NCI-H1417 treated with DMSO at 0.1 percent for 48 hours (cell line): ENCODE measurements at regions not wholly inside any gene's neighbourhood (a gene's known extent, or its start where the extent isn't known, plus 50 kb on each side); places are given as distances from the start of the nearest gene placed in this dataset.
"Not testable (repeated sequence)": the region's sequence is repeated elsewhere in the genome, so short reads cannot be mapped to it uniquely, and the experiment has no call there.

Experiments used
- DNase-seq: peaks from one replicate; lab custom pipeline; 2025; lab: John Stamatoyannopoulos, UW

DNA sequence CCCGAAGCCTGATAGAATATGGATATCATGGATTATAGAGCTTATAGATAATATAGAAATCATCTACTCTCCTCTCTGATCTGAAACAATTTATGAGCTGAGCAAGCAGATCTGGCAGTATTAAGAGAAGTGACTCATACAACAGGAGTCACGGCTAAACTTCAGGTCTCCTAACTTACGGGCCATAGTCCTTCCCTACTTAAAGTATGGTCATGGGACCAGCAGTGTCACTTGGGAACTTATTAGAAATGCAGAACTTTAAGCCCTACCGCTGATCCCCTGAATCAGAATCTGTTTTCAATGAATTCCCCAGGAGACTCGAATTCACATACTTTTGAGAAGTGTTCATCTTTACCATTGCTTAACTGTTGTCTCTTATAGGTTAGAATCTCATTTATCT is 195.7 kb upstream of the FANCL start:
- DNase-seq: no peak

GRCh38 chr2:58435246-58435645 is 194.1 kb upstream of the FANCL start:
- DNase-seq: no peak

DNA sequence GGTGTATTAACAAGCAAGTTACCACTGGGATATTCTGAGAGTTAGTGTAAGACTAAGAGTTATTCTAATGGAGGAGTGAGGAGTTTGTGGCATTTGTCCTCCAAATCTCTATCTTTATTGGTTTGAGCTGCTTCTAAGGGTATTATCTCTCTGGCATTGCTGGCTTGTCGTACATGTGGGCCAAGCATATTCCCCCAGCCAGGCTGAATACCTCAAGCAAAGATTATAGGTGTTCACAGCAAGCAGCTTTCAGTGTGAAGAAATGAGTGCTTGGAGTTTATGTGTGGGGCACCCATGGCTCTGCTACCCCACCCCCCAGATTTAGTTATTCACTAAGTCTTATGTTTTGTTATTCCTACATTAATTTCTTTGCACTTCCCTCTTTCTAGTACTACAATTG is 193.6 kb upstream of the FANCL start:
- no peak for DNase-seq

DNA sequence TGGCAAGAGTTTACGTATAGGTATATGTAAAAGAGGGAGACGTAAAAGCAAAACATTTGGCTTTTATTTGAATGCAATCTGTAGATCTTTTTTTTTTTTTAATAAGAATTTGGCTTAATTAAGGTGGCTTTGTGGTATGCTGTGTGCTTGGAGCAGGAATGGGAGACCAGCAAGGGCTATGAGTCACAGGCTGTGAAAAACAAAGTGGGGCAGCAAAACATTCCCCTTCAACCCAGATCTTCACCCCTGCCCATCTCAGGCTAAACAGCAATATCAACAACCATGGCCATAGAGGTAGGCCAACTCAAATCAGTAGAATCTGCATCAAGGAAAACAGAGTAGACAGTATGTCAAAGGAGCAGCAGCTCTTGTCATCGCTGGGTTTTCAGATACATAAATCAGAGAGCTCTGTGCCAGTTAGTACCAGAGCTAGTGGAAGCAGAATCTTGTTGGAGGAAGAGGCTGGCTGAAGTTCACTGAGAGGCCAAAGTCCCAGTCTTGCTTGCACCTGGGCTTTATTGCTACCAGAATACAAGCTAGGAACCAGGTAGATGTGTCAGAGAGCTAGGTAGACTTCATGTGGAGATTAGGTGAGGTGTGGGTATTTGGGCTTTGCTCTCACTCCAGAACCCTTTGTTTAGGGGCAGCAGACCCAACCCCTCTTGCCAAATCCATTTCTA is 191.5 kb upstream of the FANCL start:
- DNase-seq: no peak

- no peak for DNase-seq
These were observed 188.1 kb upstream of the FANCL start for GRCh38 chr2:58429014-58429875.

DNA sequence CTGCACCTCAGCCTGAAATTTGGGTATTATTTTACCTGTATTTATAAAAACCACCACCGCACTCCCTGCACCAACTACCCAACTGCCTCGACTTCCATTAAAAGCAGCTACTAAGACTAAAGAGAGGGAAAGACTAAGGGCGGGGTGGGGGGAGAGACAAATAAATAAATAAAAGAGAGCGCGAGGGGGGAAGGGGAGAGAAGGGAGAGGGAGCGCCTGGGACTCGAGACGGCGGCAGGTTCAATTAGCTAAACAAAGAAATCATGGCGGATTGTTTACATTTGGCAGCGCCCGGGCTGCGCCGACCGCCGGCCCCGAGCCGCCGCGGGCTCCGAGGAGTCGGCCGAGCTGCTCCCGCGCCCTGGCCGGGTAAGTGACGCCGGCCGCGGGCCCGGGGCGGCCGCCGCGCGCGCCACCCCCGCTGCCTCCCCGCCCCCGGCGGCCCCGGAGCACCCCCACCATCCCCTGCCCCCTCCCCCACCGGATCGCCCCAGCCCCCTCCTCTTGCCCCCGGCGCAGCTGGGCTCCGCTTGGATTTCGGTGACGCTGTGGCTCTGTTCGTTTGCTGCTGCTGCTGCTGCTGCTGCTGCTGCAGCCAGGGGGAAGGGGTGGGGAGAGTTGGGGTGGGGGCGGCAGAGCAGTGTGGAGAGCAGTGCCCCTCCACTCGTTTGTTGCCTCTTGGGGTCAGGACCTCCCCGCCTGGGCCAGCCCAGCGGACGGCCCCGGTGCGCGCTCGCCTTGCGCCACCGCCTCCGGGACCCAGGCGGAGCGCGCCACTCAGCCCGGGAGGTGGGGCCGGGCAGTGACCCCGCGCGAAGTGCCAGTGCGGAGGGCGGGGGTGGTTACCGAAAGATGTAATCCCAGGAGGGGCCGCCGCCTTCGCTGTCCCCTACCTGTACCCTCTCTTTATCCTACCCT is 187.2 kb upstream of the FANCL start:
- DNase-seq: peak; percentile 40

GRCh38 chr2:58427572-58428095 is 186.5 kb upstream of the FANCL start:
- no peak for DNase-seq

DNA sequence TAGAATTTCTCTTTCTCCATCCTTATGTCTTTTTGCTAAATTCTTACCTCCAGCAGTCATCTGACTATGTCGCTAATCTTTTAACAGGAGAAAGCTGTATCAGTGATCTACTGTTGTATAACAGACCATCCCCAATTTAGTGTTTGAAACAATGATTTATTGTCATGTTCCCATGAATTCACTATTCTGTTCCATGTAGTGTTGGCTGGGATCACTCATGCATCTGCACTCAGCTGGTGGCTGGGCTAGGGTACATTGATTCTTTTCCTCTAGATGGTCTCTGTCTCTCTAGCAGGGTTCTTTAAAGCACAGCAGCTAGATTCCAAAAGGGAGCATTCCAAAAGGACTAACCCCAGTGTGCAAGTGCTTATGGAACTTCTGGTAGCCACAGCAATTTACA is 184.2 kb upstream of the FANCL start:
- no peak for DNase-seq

GRCh38 chr2:58419983-58420382 is 178.9 kb upstream of the FANCL start:
- no peak for DNase-seq

- no peak for DNase-seq
These were observed 175.6 kb upstream of the FANCL start for GRCh38 chr2:58416696-58417095.

- DNase-seq: no peak
These were observed 173.4 kb upstream of the FANCL start for GRCh38 chr2:58414506-58414905.

- no peak for DNase-seq
These were observed 169.4 kb upstream of the FANCL start for GRCh38 chr2:58410549-58410948.

- DNase-seq: no peak
These were observed 166.4 kb upstream of the FANCL start for GRCh38 chr2:58407487-58407886.

- no peak for DNase-seq
These were observed 164.2 kb upstream of the FANCL start for GRCh38 chr2:58405341-58405740.

DNA sequence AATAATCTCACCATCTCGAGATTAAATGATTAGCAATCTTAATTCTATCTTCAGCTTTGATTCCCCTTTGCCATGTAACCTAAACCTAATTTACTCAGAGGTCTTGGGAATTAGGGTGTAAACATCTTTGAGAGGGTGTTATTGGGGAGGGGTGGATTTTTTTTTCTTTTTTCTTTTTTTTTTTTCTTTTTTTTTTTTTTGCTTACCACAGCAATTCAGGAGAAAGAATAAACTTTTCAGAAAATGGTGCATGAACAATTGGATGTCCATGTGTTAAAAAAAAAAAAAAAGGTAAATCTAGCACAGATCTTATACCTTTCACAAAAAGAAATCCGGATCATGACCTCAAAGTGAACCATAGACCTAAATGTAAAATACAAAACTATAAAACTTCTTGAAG is 160.8 kb upstream of the FANCL start:
- no peak for DNase-seq

DNA sequence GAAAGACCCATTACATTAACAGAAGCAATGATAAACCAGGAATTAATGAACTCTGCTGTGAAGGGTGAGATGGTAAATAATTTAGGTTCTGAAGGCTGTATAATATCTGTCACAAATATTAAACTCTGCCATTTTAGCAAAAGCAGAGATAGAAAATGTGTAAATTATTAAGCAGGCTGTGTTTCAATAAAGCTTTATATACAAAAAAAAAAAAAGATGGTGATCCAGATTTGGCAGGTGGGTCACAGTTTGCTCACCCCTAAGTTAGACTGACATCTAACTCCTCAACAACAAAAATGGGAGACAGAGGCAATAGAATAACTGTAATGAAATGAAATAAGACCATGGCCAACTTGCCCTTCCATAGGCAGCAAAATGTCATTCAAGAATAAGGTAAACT is 157.3 kb upstream of the FANCL start:
- DNase-seq: no peak

DNA sequence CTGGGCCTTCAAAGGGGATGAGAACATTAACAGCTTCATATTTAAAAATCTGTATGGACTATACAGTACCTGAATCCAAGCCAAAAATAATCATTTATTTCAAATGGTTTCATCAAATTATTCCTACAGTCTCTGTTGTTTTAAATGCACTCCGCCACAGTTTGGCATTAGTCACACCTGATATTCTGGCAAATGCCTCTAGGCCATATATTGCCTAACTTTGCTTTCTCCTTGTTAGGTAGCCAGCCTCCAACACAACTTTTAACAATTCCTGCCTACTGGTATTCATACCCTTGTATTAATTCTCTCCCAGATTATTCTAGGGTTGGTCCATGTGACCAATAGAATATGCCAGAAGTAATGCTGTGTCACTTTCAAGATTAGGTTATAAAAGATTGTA is 146.6 kb upstream of the FANCL start:
- no peak for DNase-seq

DNA sequence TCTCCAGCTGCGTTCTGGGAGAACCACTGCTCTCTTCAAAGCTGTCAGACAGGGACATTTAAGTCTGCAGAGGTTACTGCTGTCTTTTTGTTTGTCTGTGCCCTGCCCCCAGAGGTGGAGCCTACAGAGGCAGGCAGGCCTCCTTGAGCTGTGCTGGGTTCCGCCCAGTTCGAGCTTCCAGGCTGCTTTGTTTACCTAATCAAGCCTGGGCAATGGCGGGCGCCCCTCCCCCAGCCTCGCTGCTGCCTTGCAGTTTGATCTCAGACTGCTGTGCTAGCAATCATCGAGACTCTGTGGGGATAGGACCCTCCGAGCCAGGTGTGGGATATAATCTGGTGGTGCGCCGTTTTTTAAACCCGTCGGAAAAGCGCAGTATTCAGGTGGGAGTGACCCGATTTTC is 145.8 kb upstream of the FANCL start:
- DNase-seq: not testable (repeated sequence)

- no peak for DNase-seq
These were observed 137.0 kb upstream of the FANCL start for GRCh38 chr2:58378152-58378551.

- DNase-seq: no peak
These were observed 136.1 kb upstream of the FANCL start for GRCh38 chr2:58377181-58377580.

DNA sequence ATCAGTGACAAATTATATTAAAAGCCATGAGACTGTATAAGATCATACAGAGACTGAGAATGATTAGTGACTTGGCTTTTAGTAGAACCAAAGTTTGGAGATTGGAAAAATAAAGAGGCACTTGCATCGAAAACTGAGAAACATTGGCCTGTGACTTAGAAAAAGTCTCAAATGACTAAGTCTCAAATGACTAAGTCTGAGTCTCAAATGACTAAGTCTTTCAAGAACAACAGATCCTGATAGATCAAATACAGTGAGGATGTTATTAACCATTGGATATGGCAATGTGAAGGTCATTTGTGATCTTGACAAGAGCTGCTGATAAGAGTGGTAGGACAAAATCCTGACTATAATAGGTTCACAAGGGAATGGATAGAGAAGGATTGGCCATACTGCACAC is 135.5 kb upstream of the FANCL start:
- DNase-seq: no peak

DNA sequence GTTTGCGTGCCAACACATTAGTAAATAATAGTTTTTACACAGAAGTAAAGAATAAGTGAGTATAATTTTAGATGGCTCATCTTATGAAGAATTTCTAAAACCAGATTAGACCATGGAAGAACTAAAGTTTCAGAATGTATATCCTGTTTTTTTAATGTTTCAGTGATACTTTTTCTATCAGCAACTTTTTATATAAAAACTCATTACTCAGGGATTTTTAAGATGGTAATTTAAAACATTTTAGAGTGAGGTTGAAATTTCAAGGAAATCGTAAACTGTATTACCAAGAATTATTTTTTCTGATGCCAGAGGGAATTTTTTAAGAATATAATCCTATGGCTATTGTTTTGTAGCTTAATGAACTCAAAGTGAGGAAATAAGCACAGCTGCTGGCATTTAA is 128.5 kb upstream of the FANCL start:
- no peak for DNase-seq
